ENCODE measurements at regions not wholly inside any gene's neighbourhood (a gene's known extent, or its start where the extent isn't known, plus 50 kb on each side); places are given as distances from the start of the nearest gene placed in this dataset.

DNA sequence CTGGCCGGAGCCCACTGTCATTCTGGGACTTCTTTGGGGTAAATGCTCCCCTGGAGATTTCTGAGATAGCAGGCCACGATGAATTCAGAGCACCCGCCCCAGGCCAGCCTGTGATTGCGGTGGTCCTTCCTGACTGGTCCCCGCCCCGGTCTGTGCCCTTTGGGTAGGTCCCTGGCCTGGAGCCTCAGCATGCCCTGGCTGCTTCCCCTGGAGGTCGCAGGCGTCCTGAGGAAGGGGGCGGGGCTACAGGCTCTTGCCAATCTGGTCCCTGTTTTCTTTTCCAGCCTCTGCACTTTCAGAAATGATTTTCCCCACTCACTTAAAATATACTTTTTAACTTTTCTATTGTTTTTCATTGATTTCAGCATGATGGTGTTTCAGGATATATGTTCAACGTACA, 250.2 kb upstream of the ATP10A start:
- Mint-ChIP-seq H3K9me3 (ENCODE audit: unreplicated experiment) (no peaks in the 10 kb centered on the region), H3K27me3 (ENCODE audit: unreplicated experiment) (no peaks in the 10 kb centered on the region), H3K36me3 (ENCODE audit: low read depth, unreplicated experiment) (no peaks in the 10 kb centered on the region), H3K27ac (ENCODE audit: unreplicated experiment) (no peak overlapping the region), H3K4me1 (ENCODE audit: unreplicated experiment) (peaks cover 2% of the 10 kb centered on the region), H3K4me3 (ENCODE audit: unreplicated experiment) (no peak overlapping the region)
- DNase-seq (ENCODE audit: low spot score): no peak
- no peak for TF ChIP-seq CTCF (IDR thresholded peaks at IDR 0.05; ENCODE audit: unreplicated experiment)

DNA sequence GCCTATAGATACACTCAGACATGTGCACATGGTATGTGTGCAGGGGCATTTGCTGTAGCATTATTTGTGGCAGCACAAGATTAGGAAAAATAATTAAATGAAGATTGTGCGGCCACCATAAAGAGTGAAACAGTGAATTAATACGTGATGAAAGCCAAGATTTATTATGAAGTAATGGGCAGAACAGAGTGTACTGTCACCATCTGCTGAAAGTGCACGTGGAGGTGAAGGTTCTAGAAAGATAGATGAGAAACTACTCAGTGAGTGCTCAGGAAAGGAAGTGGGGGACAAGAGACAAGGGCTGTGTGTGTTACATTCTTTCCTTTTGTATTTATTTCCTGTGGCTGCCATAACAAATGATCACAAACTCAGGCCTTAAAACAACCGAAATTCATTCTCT, 246.1 kb upstream of the ATP10A start:
- Mint-ChIP-seq H3K4me3 (ENCODE audit: unreplicated experiment) (no peak overlapping the region), H3K36me3 (ENCODE audit: low read depth, unreplicated experiment) (no peaks in the 10 kb centered on the region), H3K9me3 (ENCODE audit: unreplicated experiment) (no peaks in the 10 kb centered on the region), H3K27me3 (ENCODE audit: unreplicated experiment) (no peaks in the 10 kb centered on the region), H3K4me1 (ENCODE audit: unreplicated experiment) (peaks cover 2% of the 10 kb centered on the region), H3K27ac (ENCODE audit: unreplicated experiment) (no peak overlapping the region)
- TF ChIP-seq CTCF (IDR thresholded peaks at IDR 0.05; ENCODE audit: unreplicated experiment): no peak
- DNase-seq (ENCODE audit: low spot score): no peak

- no peaks in the 10 kb centered on the region for H3K9me3 Mint-ChIP-seq (ENCODE audit: unreplicated experiment)
- H3K4me1 Mint-ChIP-seq (ENCODE audit: unreplicated experiment): peaks cover 2% of the 10 kb centered on the region
- no peaks in the 10 kb centered on the region for H3K36me3 Mint-ChIP-seq (ENCODE audit: low read depth, unreplicated experiment)
- no peak for DNase-seq (ENCODE audit: low spot score)
- no peak overlapping the region for H3K27ac Mint-ChIP-seq (ENCODE audit: unreplicated experiment)
- no peak overlapping the region for H3K4me3 Mint-ChIP-seq (ENCODE audit: unreplicated experiment)
- no peak for TF ChIP-seq CTCF (IDR thresholded peaks at IDR 0.05; ENCODE audit: unreplicated experiment)
- H3K27me3 Mint-ChIP-seq (ENCODE audit: unreplicated experiment): no peaks in the 10 kb centered on the region
These were observed 243.4 kb upstream of the ATP10A start for GRCh38 chr15:26106556-26106955.

DNA sequence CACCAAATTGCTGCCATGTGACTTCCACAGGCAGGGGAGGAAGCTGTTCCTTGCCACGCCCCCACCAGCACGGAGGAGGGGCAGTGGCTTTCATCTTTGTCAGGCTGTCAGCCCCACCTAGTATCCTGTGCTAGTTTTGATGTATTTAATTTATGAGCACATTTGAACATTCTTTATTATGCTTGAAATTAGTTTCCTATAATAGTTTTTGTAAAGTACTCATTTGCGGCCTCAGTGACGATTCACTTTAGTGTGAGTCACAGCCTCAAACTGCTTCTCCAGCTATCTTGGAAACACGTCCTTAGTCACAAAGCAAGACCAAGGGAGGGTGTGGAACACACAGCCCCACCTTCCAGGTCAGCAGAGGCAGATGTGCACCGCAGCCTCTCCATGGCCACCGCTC, 239.9 kb upstream of the ATP10A start:
- H3K4me3 Mint-ChIP-seq (ENCODE audit: unreplicated experiment): no peak overlapping the region
- H3K36me3 Mint-ChIP-seq (ENCODE audit: low read depth, unreplicated experiment): no peaks in the 10 kb centered on the region
- no peak for TF ChIP-seq CTCF (IDR thresholded peaks at IDR 0.05; ENCODE audit: unreplicated experiment)
- no peak for DNase-seq (ENCODE audit: low spot score)
- peaks cover 6% of the 10 kb centered on the region for H3K4me1 Mint-ChIP-seq (ENCODE audit: unreplicated experiment)
- no peaks in the 10 kb centered on the region for H3K9me3 Mint-ChIP-seq (ENCODE audit: unreplicated experiment)
- H3K27ac Mint-ChIP-seq (ENCODE audit: unreplicated experiment): no peak overlapping the region
- H3K27me3 Mint-ChIP-seq (ENCODE audit: unreplicated experiment): no peaks in the 10 kb centered on the region

GRCh38 chr15:26102365-26102764, 239.2 kb upstream of the ATP10A start:
- no peaks in the 10 kb centered on the region for H3K36me3 Mint-ChIP-seq (ENCODE audit: low read depth, unreplicated experiment)
- no peak overlapping the region for H3K4me3 Mint-ChIP-seq (ENCODE audit: unreplicated experiment)
- H3K27me3 Mint-ChIP-seq (ENCODE audit: unreplicated experiment): no peaks in the 10 kb centered on the region
- H3K4me1 Mint-ChIP-seq (ENCODE audit: unreplicated experiment): peaks cover 6% of the 10 kb centered on the region
- no peak for DNase-seq (ENCODE audit: low spot score)
- no peak overlapping the region for H3K27ac Mint-ChIP-seq (ENCODE audit: unreplicated experiment)
- no peaks in the 10 kb centered on the region for H3K9me3 Mint-ChIP-seq (ENCODE audit: unreplicated experiment)
- no peak for TF ChIP-seq CTCF (IDR thresholded peaks at IDR 0.05; ENCODE audit: unreplicated experiment)
